Erythroblast (primary cell): ENCODE measurements at regions not wholly inside any gene's neighbourhood (a gene's known extent, or its start where the extent isn't known, plus 50 kb on each side); places are given as distances from the start of the nearest gene placed in this dataset.

Experiments used
- GATA1 ChIP-seq: IDR thresholded peaks from 2 replicates; pipeline ENCODE4 v1.6.1; 2011; ENCODE audit warnings: low read depth, mild to moderate bottlenecking, control low read depth, low read length, moderate library complexity
- POLR2A ChIP-seq: IDR thresholded peaks from 2 replicates; pipeline ENCODE4 v1.6.1; 2011; ENCODE audit warnings: mild to moderate bottlenecking, low read length

- TF ChIP-seq POLR2A = no peak
- TF ChIP-seq GATA1 = no peak
Observed at GRCh38 chr16:66064801-66065530, 301.5 kb upstream of the CDH5 start.
